H9 (cell line): ENCODE measurements at regions not wholly inside any gene's neighbourhood (a gene's known extent, or its start where the extent isn't known, plus 50 kb on each side); places are given as distances from the start of the nearest gene placed in this dataset.

Experiments used
- DNase-seq: peaks from one replicate; pipeline ENCODE4 v3.0.0-alpha.2; 2017
- H2AFZ ChIP-seq: one replicate; pipeline ENCODE4 v1.6.1; 2013; ENCODE audit warnings: mild to moderate bottlenecking, low read length, control low read depth, moderate library complexity
- H2AK5ac ChIP-seq: 2 replicates; pipeline ENCODE4 v1.6.1; 2013; ENCODE audit warnings: low read length, control low read depth, mixed read lengths; ENCODE audit not compliant: insufficient read length
- H2BK120ac ChIP-seq: one replicate; pipeline ENCODE4 v1.6.1; 2013; ENCODE audit warnings: low read depth, mild to moderate bottlenecking, low read length, control low read depth, inconsistent platforms; ENCODE audit not compliant: poor library complexity, severe bottlenecking
- H2BK12ac ChIP-seq: 2 replicates; pipeline ENCODE4 v1.6.1; 2013; ENCODE audit warnings: low read length, control low read depth, mixed read lengths, low read depth; ENCODE audit not compliant: insufficient read length
- H2BK15ac ChIP-seq: 2 replicates; pipeline ENCODE4 v1.6.1; 2013; ENCODE audit warnings: low read depth, low read length, control low read depth
- H2BK20ac ChIP-seq: one replicate; pipeline ENCODE4 v1.6.1; 2013; ENCODE audit warnings: low read depth, mild to moderate bottlenecking, low read length, control low read depth, inconsistent platforms; ENCODE audit not compliant: poor library complexity, severe bottlenecking
- H2BK5ac ChIP-seq: 2 replicates; pipeline ENCODE4 v1.6.1; 2013; ENCODE audit warnings: low read length, control low read depth, mixed read lengths; ENCODE audit not compliant: insufficient read length
- H3K14ac ChIP-seq: 2 replicates; pipeline ENCODE4 v1.6.1; 2013; ENCODE audit warnings: low read length, control low read depth; ENCODE audit not compliant: insufficient read depth
- H3K18ac ChIP-seq: 2 replicates; pipeline ENCODE4 v1.6.1; 2013; ENCODE audit warnings: low read depth, mild to moderate bottlenecking, mixed read lengths, low read length, control low read depth; ENCODE audit not compliant: insufficient read length
- H3K23ac ChIP-seq: 2 replicates; pipeline ENCODE4 v1.6.1; 2013; ENCODE audit warnings: low read length, control low read depth, mixed read lengths, low read depth; ENCODE audit not compliant: insufficient read length
- H3K23me2 ChIP-seq: 2 replicates; pipeline ENCODE4 v1.6.1; 2013; ENCODE audit warnings: low read depth, mild to moderate bottlenecking, mixed read lengths, low read length, control low read depth; ENCODE audit not compliant: insufficient read length, poor library complexity, severe bottlenecking
- H3K27ac ChIP-seq: 2 replicates; pipeline ENCODE4 v1.5.1; 2013; ENCODE audit warnings: low read length, control low read depth, mixed read lengths, low read depth; ENCODE audit not compliant: insufficient read length
- H3K27me3 ChIP-seq: 2 replicates; pipeline ENCODE4 v1.6.1; 2013; ENCODE audit warnings: low read length, control low read depth, inconsistent platforms; ENCODE audit not compliant: insufficient read depth
- H3K4ac ChIP-seq: 2 replicates; pipeline ENCODE4 v1.6.1; 2013; ENCODE audit warnings: low read depth, mild to moderate bottlenecking, control low read depth, inconsistent platforms, low read length, moderate library complexity
- H3K4me1 ChIP-seq: 2 replicates; pipeline ENCODE4 v1.6.1; 2013; ENCODE audit warnings: low read length, control low read depth, inconsistent platforms; ENCODE audit not compliant: insufficient read depth
- H3K4me2 ChIP-seq: 2 replicates; pipeline ENCODE4 v1.6.1; 2013; ENCODE audit warnings: low read length, control low read depth, mixed read lengths; ENCODE audit not compliant: insufficient read length, insufficient read depth
- H3K56ac ChIP-seq: 2 replicates; pipeline ENCODE4 v1.6.1; 2013; ENCODE audit warnings: low read depth, mild to moderate bottlenecking, mixed read lengths, low read length, control low read depth; ENCODE audit not compliant: insufficient read length
- H3K79me1 ChIP-seq: 2 replicates; pipeline ENCODE4 v1.6.1; 2013; ENCODE audit warnings: low read depth, mild to moderate bottlenecking, moderate library complexity, low read length, control low read depth, inconsistent platforms; ENCODE audit not compliant: insufficient read depth, poor library complexity, severe bottlenecking
- H3K79me2 ChIP-seq: 2 replicates; pipeline ENCODE4 v1.6.1; 2013; ENCODE audit warnings: low read length, control low read depth, inconsistent platforms; ENCODE audit not compliant: insufficient read depth
- H3K9ac ChIP-seq: 2 replicates; pipeline ENCODE4 v1.6.1; 2013; ENCODE audit warnings: low read length, control low read depth, mixed read lengths; ENCODE audit not compliant: insufficient read length; ENCODE audit errors: extremely low read depth
- H3K9me3 ChIP-seq: one replicate; pipeline ENCODE4 v1.6.1; 2013; ENCODE audit warnings: low read depth, low read length, inconsistent platforms; ENCODE audit not compliant: control insufficient read depth
- H3T11ph ChIP-seq: one replicate; pipeline ENCODE4 v1.6.1; 2013; ENCODE audit warnings: mild to moderate bottlenecking, low read length, control low read depth, inconsistent platforms
- H4K20me1 ChIP-seq: one replicate; pipeline ENCODE4 v1.6.1; 2013; ENCODE audit not compliant: control insufficient read depth, insufficient read length, insufficient read depth
- H4K5ac ChIP-seq: 2 replicates; pipeline ENCODE4 v1.6.1; 2013; ENCODE audit warnings: low read depth, mild to moderate bottlenecking, mixed read lengths, low read length, control low read depth; ENCODE audit not compliant: insufficient read length
- H4K8ac ChIP-seq: replicated peaks from 2 replicates; pipeline ENCODE4 v1.6.1; 2013; ENCODE audit warnings: low read length, control low read depth, mixed read lengths, low read depth; ENCODE audit not compliant: insufficient read length
- H4K91ac ChIP-seq: 2 replicates; pipeline ENCODE4 v1.6.1; 2013; ENCODE audit warnings: low read depth, mild to moderate bottlenecking, moderate library complexity, mixed read lengths, low read length, control low read depth; ENCODE audit not compliant: insufficient read length
- H3K27ac Mint-ChIP-seq, 3 experiments: 2 replicates in 2 of 3; 3 replicates in 1 of 3; pipeline ENCODE4 v1.8.0; 2020 to 2021; ENCODE audit warnings: mixed read lengths in 3 of 3, mild to moderate bottlenecking in 1 of 3, moderate library complexity in 1 of 3
- H3K27me3 Mint-ChIP-seq: 2 replicates; pipeline ENCODE4 v1.8.0; 2021; ENCODE audit warnings: low read depth, mild to moderate bottlenecking, moderate library complexity, mixed read lengths
- H3K36me3 Mint-ChIP-seq, 3 experiments: 2 replicates in 2 of 3; 3 replicates in 1 of 3; pipeline ENCODE4 v1.8.0; 2020 to 2021; ENCODE audit warnings: low read depth in 3 of 3, mixed read lengths in 3 of 3; ENCODE audit not compliant: insufficient read depth in 1 of 3
- H3K4me1 Mint-ChIP-seq, 2 experiments: 2 replicates each; pipeline ENCODE4 v1.8.0; 2020; ENCODE audit warnings: mixed read lengths in 2 of 2
- H3K4me3 Mint-ChIP-seq, 2 experiments: 2 replicates in 1 of 2; 3 replicates in 1 of 2; pipeline ENCODE4 v1.8.0; 2020 to 2021; ENCODE audit warnings: mild to moderate bottlenecking in 2 of 2, mixed read lengths in 2 of 2, moderate library complexity in 1 of 2
- H3K9me3 Mint-ChIP-seq, 2 experiments: 2 replicates in 1 of 2; 3 replicates in 1 of 2; pipeline ENCODE4 v1.8.0; 2020; ENCODE audit warnings: mild to moderate bottlenecking in 2 of 2, mixed read lengths in 2 of 2, moderate library complexity in 1 of 2
- WGBS: extraction: QIAGEN DNeasy Blood & Tissue Kit; methylation state at CpG from one replicate; pipeline ENCODE4 v1.1.7; 2013; ENCODE audit warnings: missing lambda C conversion rate, low lambda C conversion rate, mixed read lengths; ENCODE audit not compliant: insufficient read length; ENCODE audit errors: extremely low coverage; 5-methylcytosine and 5-hydroxymethylcytosine counted together
- TF ChIP-seq, protein P1 (sequence below): fragments of 200-600 bp; sonication (generic); conservative IDR thresholded peaks from 3 replicates; pipeline ENCODE4 v1.8.0; 2021; ENCODE audit warnings: antibody characterized with exemption, mild to moderate bottlenecking

DNA sequence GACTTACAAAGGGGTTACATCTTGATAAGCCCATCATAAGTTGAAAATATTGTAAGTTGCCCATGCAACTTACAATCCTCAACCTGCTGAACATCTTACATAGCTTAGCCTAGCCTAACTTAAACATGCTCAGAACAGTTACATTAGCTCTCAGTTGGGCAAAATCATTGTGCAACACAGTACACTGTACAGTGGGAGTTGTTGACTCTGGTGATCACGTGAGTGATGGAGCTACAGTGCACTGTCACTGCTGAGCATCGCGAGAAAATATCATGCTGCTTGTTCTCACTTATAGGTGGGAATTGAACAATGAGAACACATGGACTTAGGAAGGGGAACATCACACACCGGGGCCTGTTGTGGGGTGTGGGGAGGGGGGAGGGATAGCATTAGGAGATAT, 214.9 kb upstream of the ZMIZ1 start:
- Mint-ChIP-seq H3K4me3 (no peak overlapping the region), H3K9me3 (no peaks in the 10 kb centered on the region), H3K27ac (no peak overlapping the region), H3K27me3 (peaks cover 15% of the 10 kb centered on the region), H3K4me1 (peaks cover 22 to 27% of the 10 kb centered on the region in 2 experiments), H3K36me3 (no peaks in the 10 kb centered on the region)
- Histone ChIP-seq H3K27me3 (no peaks in the 10 kb centered on the region), H3K4me1 (no peaks in the 10 kb centered on the region), H3K9me3 (no peaks in the 10 kb centered on the region), H3K79me2 (no peaks in the 10 kb centered on the region), H3K23me2 (no peaks in the 10 kb centered on the region), H3K23ac (no peak overlapping the region), H2BK20ac (no peak overlapping the region), H4K91ac (no peak overlapping the region), H3K9ac (no peak overlapping the region), H3K14ac (no peak overlapping the region), H3K4me2 (no peak overlapping the region), H2AFZ (no peak overlapping the region), H2AK5ac (no peak overlapping the region), H4K8ac (no peak overlapping the region), H3K79me1 (no peaks in the 10 kb centered on the region), H2BK120ac (no peak overlapping the region), H3K27ac (no peak overlapping the region), H3K18ac (no peak overlapping the region), H3T11ph (no peak overlapping the region), H2BK15ac (no peak overlapping the region), H2BK12ac (no peak overlapping the region), H3K4ac (no peak overlapping the region), H3K56ac (no peak overlapping the region), H4K5ac (no peak overlapping the region), H4K20me1 (no peaks in the 10 kb centered on the region), H2BK5ac (no peak overlapping the region)
- WGBS: no CpG with 5 or more reads among the region's 4 CpGs
- TF ChIP-seq, protein P1, sequence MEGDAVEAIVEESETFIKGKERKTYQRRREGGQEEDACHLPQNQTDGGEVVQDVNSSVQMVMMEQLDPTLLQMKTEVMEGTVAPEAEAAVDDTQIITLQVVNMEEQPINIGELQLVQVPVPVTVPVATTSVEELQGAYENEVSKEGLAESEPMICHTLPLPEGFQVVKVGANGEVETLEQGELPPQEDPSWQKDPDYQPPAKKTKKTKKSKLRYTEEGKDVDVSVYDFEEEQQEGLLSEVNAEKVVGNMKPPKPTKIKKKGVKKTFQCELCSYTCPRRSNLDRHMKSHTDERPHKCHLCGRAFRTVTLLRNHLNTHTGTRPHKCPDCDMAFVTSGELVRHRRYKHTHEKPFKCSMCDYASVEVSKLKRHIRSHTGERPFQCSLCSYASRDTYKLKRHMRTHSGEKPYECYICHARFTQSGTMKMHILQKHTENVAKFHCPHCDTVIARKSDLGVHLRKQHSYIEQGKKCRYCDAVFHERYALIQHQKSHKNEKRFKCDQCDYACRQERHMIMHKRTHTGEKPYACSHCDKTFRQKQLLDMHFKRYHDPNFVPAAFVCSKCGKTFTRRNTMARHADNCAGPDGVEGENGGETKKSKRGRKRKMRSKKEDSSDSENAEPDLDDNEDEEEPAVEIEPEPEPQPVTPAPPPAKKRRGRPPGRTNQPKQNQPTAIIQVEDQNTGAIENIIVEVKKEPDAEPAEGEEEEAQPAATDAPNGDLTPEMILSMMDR: no peak
- no peak for DNase-seq
